ENCODE measurements at regions not wholly inside any gene's neighbourhood (a gene's known extent, or its start where the extent isn't known, plus 50 kb on each side); places are given as distances from the start of the nearest gene placed in this dataset.
A peak's percentile ranks its signal among the peaks of the same experiment; 100 is the strongest.

DNA sequence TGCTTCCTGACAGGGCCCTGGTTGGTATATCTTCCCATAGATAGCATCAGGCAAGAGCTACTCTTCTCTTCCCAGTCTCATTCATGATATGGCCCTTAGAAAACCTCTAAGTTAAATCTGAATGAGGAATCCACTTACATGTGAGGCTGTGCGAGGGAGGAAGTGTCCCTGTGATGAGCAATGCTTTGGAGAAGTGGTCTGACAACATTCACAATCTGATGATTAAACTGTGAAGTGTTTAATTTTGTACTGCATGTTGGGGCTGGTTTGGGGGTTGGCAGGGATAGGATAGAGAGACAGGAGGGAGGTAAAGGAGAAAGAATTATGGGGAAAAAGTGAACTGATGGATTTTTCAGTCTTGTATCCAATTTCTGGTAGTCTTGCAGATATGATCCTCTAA, 421.2 kb upstream of the DAB1 start:
- no peak overlapping the region for H3K4me3 ChIP-seq
- no peaks in the 10 kb centered on the region for H3K4me1 ChIP-seq (replicated peaks)
- no peaks in the 10 kb centered on the region for H3K27me3 ChIP-seq (replicated peaks)
- no peak overlapping the region for H3K27ac ChIP-seq
- H3K9me3 ChIP-seq (replicated peaks), result no peaks in the 10 kb centered on the region
- H3K36me3 ChIP-seq, result no peaks in the 10 kb centered on the region
- no peak for DNase-seq (ENCODE audit: low read depth in 1 of 2, low spot score in 2 of 2)

DNA sequence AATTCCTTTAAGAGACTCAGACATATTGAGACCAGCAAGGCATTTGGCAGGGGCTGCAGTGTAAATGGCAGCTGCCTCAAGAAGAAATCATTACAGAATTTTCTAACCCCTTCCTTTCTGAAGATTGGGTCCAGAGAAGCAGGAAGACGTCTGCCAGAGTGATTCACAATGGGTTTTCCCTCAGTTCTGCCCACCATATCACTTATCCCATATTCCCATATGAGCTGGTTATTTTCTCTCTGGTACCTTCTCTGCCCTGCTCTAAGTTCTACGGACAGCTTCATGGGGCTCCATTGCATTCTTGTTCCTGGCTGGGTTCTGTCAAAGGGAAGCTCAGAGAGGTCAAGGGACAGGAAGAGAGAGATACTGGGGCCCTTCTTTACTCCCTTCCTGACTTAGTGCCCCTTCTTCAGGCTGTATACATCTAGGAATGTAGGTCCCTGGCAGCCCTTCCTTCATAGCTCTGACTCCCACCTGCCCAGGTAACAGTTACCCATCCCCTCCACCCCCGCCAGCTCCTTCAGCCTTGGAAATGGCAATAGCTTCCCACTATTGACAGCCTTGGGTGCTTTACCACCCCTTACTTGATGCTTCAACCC, 420.6 kb upstream of the DAB1 start:
- DNase-seq (ENCODE audit: low read depth in 1 of 2, low spot score in 2 of 2), result no peak
- no peaks in the 10 kb centered on the region for H3K27me3 ChIP-seq (replicated peaks)
- no peak overlapping the region for H3K4me3 ChIP-seq
- H3K4me1 ChIP-seq (replicated peaks), result no peaks in the 10 kb centered on the region
- no peaks in the 10 kb centered on the region for H3K36me3 ChIP-seq
- H3K27ac ChIP-seq, result no peak overlapping the region
- H3K9me3 ChIP-seq (replicated peaks), result no peaks in the 10 kb centered on the region

DNA sequence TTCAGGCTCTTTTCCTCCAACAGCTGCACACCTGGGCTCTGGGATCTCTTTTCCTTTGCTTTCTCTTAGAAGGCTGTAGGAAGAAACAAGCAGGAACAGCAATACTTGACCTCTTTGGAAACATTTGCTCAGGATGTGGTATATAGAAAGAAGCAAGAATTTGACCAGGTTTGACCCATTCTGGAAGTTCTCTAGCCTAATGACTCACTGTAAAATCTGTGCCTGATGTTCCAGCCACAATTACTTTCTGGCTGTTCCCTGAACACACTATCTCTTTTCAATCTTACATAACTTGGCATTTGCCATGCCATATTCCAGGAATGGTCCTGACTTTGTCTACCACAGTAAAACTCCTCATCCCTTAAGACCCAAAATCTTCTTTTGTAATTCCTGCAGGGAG, 419.9 kb upstream of the DAB1 start:
- Histone ChIP-seq H3K27ac (no peak overlapping the region), H3K36me3 (no peaks in the 10 kb centered on the region)
- no peak for DNase-seq (ENCODE audit: low read depth in 1 of 2, low spot score in 2 of 2)

DNA sequence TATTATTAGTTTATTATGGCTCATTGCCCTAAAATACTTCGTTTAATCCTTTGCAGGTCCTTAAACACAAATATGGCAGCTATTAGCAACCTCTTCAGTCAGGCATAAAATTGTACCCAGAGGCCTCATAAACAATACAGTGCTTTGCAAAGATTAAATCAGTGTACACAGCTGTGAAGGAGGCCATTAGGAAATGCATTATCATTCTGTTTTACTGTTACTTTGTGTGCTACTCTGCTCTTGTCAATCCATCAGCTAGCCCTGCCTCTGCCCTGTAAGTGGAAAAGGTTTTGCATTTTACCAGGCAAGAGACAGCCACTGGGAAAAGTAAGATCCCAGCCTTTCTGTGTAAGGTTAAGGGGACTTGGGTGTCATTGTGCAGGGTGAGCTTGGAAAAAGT, 415.7 kb upstream of the DAB1 start:
- H3K27ac ChIP-seq, result no peak overlapping the region
- H3K4me1 ChIP-seq (replicated peaks), result no peaks in the 10 kb centered on the region
- no peak overlapping the region for H3K4me3 ChIP-seq
- no peak for DNase-seq (ENCODE audit: low read depth in 1 of 2, low spot score in 2 of 2)
- H3K9me3 ChIP-seq (replicated peaks), result no peaks in the 10 kb centered on the region
- H3K27me3 ChIP-seq (replicated peaks), result no peaks in the 10 kb centered on the region
- no peaks in the 10 kb centered on the region for H3K36me3 ChIP-seq

More for the DNA sequence above, 419.9 kb upstream of the DAB1 start:
- no peaks in the 10 kb centered on the region for H3K27me3 ChIP-seq (replicated peaks)
- H3K9me3 ChIP-seq (replicated peaks), result no peaks in the 10 kb centered on the region
- no peaks in the 10 kb centered on the region for H3K4me1 ChIP-seq (replicated peaks)
- H3K4me3 ChIP-seq, result no peak overlapping the region

DNA sequence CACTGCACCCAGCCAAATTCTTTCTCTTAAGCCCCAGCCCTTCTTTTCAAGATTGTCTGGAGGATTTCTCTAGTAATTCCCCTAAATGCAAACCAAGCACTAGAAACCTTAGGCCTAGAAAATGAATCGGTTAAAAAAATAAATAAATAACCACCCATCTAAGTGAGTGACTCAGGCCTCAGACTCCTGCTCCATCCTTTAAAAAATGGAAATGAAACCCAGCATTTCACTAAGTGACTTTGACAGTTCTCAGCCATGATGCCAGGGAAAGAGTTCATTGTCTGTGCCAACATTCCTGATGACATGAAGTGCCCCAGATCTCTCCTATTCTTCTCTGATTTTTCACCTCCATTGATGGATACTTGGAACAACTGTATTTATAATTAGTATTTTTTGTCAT, 415.2 kb upstream of the DAB1 start:
- DNase-seq (ENCODE audit: low read depth in 1 of 2, low spot score in 2 of 2), result no peak

DNA sequence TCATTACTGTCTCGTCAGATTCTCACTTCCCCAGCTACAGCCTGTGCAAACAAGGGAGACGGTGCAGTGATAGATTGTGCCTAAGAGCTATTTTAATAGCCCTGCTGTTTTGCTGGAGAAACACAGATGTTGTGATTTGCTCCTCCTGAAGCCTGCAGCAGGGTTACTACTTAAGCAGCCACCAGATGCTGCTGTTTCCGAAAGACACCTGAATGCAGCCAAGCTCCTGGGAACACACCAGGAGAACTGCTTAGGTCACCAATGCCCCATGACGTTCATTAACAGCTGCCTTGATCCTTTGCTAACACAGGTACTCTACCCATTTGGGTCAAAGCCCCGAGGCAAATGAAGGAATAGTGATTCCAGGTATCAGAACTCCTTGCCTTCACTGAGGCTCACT, 411.8 kb upstream of the DAB1 start:
- no peaks in the 10 kb centered on the region for H3K27me3 ChIP-seq (replicated peaks)
- H3K36me3 ChIP-seq, result no peaks in the 10 kb centered on the region
- no peak for DNase-seq (ENCODE audit: low read depth in 1 of 2, low spot score in 2 of 2)
- H3K4me1 ChIP-seq (replicated peaks), result no peaks in the 10 kb centered on the region
- H3K27ac ChIP-seq, result no peak overlapping the region
- H3K4me3 ChIP-seq, result no peak overlapping the region
- H3K9me3 ChIP-seq (replicated peaks), result no peaks in the 10 kb centered on the region

More for the DNA sequence above, 415.2 kb upstream of the DAB1 start:
- no peaks in the 10 kb centered on the region for H3K9me3 ChIP-seq (replicated peaks)
- no peaks in the 10 kb centered on the region for H3K4me1 ChIP-seq (replicated peaks)
- no peaks in the 10 kb centered on the region for H3K36me3 ChIP-seq
- no peak overlapping the region for H3K4me3 ChIP-seq
- no peaks in the 10 kb centered on the region for H3K27me3 ChIP-seq (replicated peaks)
- no peak overlapping the region for H3K27ac ChIP-seq

DNA sequence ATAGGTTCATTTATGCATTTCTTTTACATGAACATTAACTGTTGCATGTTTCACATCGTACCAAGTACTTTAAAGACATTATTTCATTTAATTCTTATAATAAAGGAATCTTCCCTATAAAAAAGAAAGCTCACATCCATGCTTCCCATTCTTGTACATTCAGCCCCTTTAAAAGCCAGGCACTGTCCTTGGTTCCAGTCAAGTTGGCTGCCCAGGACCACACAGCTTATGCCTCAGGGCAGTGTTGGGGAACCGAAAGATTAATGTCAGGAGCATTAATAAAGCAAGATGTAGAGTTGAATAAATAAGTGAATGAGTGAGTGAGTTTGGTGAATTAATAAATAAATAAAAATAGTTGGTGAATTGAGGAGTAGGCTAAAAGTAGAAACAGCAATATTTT, 409.4 kb upstream of the DAB1 start:
- Histone ChIP-seq H3K27me3 (replicated peaks) (no peaks in the 10 kb centered on the region), H3K36me3 (no peaks in the 10 kb centered on the region), H3K4me3 (no peak overlapping the region), H3K9me3 (replicated peaks) (no peaks in the 10 kb centered on the region), H3K27ac (no peak overlapping the region), H3K4me1 (replicated peaks) (no peaks in the 10 kb centered on the region)
- no peak for DNase-seq (ENCODE audit: low read depth in 1 of 2, low spot score in 2 of 2)

DNA sequence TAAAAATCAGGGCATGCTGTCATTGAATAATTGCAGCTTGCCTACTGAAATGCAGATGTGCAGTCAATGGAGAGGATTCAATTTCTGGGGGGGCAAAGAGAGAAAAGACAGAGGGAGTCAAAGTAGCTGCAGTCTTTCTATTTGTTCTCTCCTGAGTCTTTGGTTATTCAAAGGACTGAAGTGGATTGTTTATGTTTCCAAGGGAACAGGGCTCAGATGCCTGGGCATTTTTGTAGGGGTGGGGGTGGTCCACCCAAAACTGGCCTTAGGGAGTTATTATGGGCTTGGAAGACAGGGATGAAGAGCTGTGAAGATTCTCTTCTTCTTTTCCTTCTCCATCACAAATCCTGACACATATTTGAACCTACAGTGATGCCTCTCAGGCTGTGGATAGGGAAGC, 408.8 kb upstream of the DAB1 start:
- Histone ChIP-seq H3K27me3 (replicated peaks) (no peaks in the 10 kb centered on the region), H3K4me3 (no peak overlapping the region), H3K4me1 (replicated peaks) (no peaks in the 10 kb centered on the region), H3K36me3 (no peaks in the 10 kb centered on the region), H3K9me3 (replicated peaks) (no peaks in the 10 kb centered on the region), H3K27ac (no peak overlapping the region)
- DNase-seq (ENCODE audit: low read depth in 1 of 2, low spot score in 2 of 2), result no peak

DNA sequence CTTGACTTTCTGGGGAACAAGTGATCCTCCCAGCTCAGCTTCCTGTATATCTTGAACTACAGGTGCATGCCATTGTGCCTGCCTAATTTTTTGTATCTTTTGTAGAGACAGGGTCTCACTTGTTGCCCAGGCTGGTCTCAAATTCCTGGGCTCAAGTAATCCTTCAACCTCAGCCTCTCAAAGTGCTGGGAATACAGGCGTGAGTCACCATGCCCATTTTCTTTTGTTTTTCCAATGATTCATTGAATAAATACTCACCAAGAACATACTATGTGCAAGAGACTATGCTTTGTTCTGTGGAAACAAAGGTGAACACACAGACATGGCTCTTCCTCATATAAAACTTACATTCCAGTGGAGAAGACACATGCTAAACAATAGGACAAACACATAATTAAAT, 407.8 kb upstream of the DAB1 start:
- H3K9me3 ChIP-seq (replicated peaks), result no peaks in the 10 kb centered on the region
- no peak overlapping the region for H3K27ac ChIP-seq
- H3K4me3 ChIP-seq, result no peak overlapping the region
- peak in 1 of 2 experiments; percentile 5 for DNase-seq (ENCODE audit: low read depth in 1 of 2, low spot score in 2 of 2)
- no peaks in the 10 kb centered on the region for H3K36me3 ChIP-seq
- H3K27me3 ChIP-seq (replicated peaks), result no peaks in the 10 kb centered on the region
- no peaks in the 10 kb centered on the region for H3K4me1 ChIP-seq (replicated peaks)

DNA sequence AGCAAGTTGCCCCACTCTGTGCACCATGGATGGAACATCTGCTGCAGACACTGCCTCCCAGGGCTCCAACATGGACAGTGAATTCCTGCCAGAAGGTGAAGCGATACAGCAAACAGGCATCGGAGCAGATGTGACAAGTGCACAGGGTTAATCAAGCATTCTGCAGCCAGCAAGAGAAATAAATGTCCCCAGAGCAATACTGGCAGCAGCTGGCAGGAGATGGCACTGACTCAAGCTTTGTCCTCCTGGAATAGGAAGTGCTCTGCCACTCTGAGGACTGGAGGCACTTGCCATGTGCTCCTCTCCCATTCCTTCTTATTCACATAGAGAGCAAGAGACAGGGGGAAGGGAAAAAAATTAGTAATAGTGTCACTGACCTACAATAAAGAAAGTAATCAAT, 402.7 kb upstream of the DAB1 start:
- Histone ChIP-seq H3K27me3 (replicated peaks) (no peaks in the 10 kb centered on the region), H3K4me3 (no peak overlapping the region), H3K9me3 (replicated peaks) (no peaks in the 10 kb centered on the region), H3K36me3 (no peaks in the 10 kb centered on the region), H3K27ac (no peak overlapping the region), H3K4me1 (replicated peaks) (no peaks in the 10 kb centered on the region)
- no peak for DNase-seq (ENCODE audit: low read depth in 1 of 2, low spot score in 2 of 2)

DNA sequence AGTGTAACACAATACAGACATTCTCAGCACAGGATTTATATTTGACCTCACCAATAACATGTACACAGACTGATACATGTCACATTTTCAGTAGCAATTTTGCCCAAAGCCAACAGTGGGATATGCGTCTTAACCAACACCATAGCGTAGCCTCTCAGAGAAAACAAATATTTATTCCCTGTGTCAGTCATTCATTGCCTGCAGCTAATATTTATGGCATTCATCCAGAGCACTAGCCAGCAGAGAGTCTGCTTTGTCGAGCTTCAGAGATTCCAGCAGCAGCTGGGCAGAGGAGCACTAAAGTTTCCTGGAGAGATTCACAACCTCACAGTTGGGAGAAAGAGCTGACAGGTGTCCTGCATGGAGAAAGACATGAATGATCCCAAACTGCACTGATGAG, 400.7 kb upstream of the DAB1 start:
- H3K27ac ChIP-seq, result no peak overlapping the region
- DNase-seq (ENCODE audit: low read depth in 1 of 2, low spot score in 2 of 2), result no peak

DNA sequence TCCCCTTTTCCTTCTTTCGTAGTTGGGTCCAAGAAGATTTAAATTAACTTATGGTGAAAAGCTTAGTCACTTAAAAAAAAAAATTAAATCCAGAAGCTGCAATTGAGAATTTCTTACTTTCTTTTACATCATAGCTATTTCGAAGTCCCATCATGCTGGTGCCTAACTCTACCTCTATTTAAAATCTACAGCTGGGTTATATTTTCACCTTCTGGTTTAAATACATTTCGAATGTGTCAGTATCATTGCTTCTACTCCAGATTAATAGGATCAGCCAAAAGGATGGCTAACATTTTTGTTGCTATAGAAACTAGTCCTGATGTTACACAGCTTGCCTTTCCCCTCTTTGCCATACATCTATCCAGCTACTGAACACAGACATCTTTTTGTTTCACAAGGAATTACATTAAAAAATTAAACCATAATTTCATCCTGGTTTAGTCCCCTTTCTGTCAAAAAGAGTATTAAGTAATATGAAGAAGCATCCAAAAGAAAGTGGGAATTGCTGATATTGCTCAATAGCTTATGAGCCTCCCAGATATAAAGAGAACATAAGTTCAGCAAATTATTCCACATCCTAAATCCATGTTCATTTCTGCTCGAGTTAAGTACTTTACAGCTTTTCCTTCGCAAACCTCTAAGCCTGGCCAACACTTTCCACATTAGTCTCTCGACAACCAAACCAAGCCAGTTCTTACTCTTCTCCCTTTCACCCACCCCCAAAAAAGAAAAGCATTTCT, 396.7 kb upstream of the DAB1 start:
- Histone ChIP-seq H3K36me3 (no peaks in the 10 kb centered on the region), H3K9me3 (replicated peaks) (no peaks in the 10 kb centered on the region), H3K27ac (no peak overlapping the region), H3K4me3 (no peak overlapping the region), H3K27me3 (replicated peaks) (no peaks in the 10 kb centered on the region), H3K4me1 (replicated peaks) (no peaks in the 10 kb centered on the region)
- no peak for DNase-seq (ENCODE audit: low read depth in 1 of 2, low spot score in 2 of 2)

More for the DNA sequence above, 400.7 kb upstream of the DAB1 start:
- Histone ChIP-seq H3K9me3 (replicated peaks) (no peaks in the 10 kb centered on the region), H3K4me1 (replicated peaks) (no peaks in the 10 kb centered on the region), H3K4me3 (no peak overlapping the region), H3K27me3 (replicated peaks) (no peaks in the 10 kb centered on the region), H3K36me3 (no peaks in the 10 kb centered on the region)

DNA sequence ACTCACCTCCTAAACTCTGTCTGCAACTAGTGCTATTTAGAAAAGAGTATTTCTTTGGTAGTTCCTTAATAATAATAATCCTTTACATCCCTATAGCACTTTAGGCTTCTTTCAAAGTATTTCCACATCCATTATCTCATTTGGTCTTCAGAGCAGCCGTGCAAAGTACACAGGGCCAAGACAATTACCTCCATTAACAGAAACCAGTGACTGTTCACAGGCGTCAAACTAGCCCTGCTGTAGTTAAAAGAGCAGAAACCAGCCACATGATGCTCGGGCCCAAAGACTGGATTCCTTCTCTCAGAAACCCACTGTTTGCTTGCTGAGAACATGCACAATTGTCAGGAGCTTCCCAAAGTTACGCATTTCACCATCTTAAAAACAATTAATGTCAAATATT, 396.0 kb upstream of the DAB1 start:
- H3K4me3 ChIP-seq, result no peak overlapping the region
- no peaks in the 10 kb centered on the region for H3K4me1 ChIP-seq (replicated peaks)
- no peak for DNase-seq (ENCODE audit: low read depth in 1 of 2, low spot score in 2 of 2)
- H3K9me3 ChIP-seq (replicated peaks), result no peaks in the 10 kb centered on the region
- H3K27ac ChIP-seq, result no peak overlapping the region
- H3K36me3 ChIP-seq, result no peaks in the 10 kb centered on the region
- H3K27me3 ChIP-seq (replicated peaks), result no peaks in the 10 kb centered on the region

DNA sequence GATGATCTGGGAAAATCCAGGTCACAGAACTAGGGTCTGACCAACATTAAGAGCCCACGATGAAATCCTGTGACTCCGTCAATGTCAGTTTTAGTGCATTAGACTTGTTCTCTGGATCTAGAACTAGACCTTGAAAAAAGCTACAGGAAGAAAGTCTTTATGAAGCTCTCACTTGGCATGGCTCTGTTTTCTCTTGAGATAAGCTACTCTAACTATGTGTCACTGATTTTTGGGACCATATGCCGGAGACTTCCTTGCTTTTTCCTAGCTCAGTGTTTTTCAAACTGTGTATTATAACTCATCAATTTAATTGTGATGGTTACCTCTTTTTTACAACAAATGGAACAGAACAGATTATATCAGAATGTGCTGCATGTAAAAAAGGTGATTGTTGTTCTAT, 379.7 kb upstream of the DAB1 start:
- Histone ChIP-seq H3K4me3 (no peak overlapping the region), H3K36me3 (no peaks in the 10 kb centered on the region), H3K4me1 (replicated peaks) (no peaks in the 10 kb centered on the region), H3K27me3 (replicated peaks) (0 out of 2 replicates have a peak, but pooled peaks cover 3% of the 10 kb centered on the region), H3K27ac (no peak overlapping the region), H3K9me3 (replicated peaks) (no peaks in the 10 kb centered on the region)
- no peak for DNase-seq (ENCODE audit: low read depth in 1 of 2, low spot score in 2 of 2)

DNA sequence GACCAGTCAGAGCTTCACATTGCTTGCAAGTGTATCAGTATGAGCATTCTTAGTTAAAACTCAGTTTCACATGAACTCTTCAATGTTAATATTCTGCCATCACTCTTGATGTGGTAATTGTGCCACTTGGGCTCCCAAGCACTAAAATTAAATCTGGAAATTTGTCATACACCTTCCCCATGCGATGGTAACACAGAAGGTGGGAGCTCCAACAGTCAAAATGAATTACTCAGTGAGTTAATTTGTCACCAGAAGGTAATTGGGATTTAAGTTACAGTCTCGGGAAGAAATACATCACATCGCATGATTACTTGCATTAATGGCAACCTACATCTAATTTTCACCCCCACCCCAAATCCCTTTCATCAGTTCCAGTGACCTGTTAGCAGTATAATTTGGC, 376.5 kb upstream of the DAB1 start:
- no peaks in the 10 kb centered on the region for H3K4me1 ChIP-seq (replicated peaks)
- H3K9me3 ChIP-seq (replicated peaks), result no peaks in the 10 kb centered on the region
- no peak overlapping the region for H3K27ac ChIP-seq
- DNase-seq (ENCODE audit: low read depth in 1 of 2, low spot score in 2 of 2), result no peak
- H3K27me3 ChIP-seq (replicated peaks), result 0 out of 2 replicates have a peak, but pooled peaks cover 3% of the 10 kb centered on the region
- no peak overlapping the region for H3K4me3 ChIP-seq
- H3K36me3 ChIP-seq, result no peaks in the 10 kb centered on the region

All from SJSA1 (cell line).